RPMI7951 (cell line): ENCODE measurements at regions not wholly inside any gene's neighbourhood (a gene's known extent, or its start where the extent isn't known, plus 50 kb on each side); places are given as distances from the start of the nearest gene placed in this dataset.
A peak's percentile ranks its signal among the peaks of the same experiment; 100 is the strongest.

Experiments used
- DNase-seq: peaks from one replicate; pipeline ENCODE4 v3.0.0-alpha.2; 2012; ENCODE audit warnings: low read depth

DNA sequence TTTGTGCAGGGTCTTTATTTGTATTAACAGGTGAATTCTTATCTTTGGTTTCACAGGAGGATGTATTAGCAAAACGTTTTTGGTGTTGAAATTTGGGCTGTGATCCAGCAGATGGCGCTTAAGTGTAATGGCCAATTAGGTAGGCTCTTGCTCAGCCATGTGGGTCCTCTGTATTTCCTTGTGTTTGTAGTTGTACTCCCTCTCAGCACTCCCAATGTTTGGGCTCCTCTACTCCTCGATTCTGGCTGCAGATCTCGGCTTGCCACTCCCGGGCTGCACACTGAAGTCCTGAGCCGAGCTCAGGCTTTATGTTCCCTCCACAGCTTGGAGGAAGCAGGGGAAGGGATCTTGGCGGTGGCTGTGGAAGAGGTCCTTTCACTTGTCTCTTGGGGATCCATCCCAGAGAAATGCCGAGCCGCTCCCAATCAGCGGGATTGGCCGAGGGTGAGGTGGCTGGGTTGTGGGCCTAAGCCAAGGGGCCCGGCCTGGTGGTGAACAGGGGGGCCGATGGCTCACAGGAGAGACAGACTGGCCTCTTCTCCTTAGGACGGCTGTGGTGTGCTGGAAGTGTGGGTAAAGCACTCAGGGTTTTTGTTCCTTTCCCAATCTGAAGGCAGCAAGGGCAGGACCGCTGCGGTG lies 133.7 kb downstream of the AEBP2 start:
- DNase-seq: peak; percentile 58

DNA sequence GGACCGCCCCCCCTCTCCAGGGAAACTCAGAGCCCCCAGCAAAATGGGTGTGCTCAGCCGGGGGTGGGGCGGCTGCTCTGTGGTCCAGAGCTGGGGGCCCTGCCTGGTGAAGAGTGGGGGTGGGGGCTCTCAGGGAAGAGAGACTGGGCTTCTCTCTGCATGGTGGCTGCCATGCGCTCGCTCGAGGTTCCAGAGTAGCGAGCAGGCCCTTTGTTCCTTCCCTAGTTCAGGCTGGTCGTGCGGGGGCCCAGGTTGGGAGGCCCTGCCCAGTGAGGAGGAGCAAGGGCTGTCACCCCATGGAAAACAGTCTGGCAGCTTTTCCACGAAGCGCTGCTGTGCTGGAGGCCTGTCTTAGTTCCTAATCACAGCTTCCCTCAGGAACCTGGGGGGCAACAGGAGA lies 134.6 kb downstream of the AEBP2 start:
- no peak for DNase-seq

DNA sequence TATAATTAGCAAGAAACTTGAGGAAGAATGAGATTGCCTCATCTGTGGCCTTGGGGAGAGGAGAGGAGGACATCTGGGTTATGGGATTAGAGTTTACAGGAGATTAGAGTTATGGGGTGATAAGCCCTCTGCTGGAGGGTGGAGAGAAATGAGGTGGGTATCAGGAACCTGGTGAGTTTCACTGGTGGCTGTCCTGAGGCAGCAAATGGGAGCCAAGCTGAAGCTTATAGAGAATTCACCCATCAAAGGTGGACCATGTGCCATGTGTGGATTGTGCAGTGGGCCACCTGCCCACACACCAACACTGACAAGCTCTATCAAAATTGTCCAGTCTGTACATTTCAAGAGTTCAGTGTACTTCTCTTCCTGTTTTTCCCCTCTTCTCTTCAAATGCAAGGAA lies 135.3 kb downstream of the AEBP2 start:
- DNase-seq: no peak

DNA sequence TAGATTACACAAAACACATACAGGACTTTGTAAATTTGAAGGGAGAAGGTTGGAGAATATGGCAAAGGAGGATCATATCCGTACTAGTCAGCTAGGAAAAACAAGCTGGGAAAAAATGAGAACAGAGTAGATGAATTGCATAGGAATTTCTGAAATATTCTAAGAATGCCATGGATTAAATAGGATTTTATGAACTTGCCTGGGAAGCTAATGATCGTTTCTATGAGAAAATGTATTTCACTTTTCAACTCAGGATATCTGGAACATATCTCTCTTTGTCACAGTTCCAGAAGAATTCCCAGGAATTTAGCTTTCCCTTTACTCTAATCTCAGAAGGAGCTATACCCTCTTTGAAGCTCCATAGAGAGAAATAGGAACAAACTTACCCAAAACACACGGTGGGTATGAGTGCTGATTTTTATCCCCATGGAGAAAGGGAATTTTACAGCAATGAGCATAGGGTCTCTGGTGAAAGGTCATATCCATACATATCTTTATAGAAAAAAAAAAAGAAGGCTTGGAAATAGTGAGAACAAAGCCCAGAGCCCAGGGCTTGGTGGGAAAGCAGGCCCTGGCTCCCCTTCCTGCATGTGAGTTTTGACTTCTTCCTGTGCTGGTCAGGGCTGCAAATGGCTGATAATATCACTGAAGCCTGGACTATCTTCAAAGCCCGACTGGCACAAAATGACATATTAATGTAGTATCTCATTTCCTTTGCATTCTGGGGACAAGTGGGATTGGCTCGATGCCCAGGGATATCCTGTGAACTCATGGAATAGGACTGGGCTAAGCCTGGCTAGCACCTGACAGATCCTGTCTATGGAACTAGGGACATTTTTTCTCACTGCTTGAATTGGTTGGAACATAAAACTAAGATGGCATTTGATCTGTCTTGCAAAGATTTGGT lies 136.3 kb downstream of the AEBP2 start:
- DNase-seq: peak; percentile 84

DNA sequence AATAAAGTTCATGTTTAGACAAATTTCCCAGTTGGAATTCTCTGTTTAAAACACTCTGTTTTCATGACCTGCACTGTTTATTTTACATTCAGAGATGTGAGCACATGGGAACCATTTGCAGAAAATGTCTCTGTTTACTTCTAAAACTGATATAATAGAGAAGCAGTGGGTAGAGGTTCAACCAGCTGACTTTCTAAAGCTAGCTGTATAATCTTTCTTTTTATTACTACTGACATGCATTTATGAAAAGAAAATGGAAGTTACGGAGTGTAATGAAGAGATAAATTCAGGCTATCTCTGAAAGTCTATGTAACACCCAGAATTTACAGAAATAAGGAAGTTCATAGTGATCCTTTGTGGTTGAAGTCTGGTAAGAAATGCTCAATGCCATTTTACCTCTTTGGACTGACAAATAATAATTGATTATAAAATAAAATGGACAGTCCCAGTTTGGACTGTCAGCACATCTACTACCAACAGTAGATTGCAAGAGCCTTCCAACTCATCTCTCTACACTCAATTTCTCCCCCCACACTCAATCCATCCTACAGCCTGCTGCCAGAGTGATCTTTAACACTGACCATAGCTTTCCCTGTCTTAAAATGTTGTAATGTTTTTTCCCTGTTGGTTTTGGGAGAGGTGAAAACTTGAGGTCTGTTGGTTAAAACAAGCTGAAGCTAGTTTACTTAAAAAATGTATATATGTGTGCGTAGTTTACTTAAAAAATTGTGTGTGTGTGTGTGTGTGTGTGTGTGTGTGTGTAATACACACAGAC lies 137.4 kb downstream of the AEBP2 start:
- no peak for DNase-seq

DNA sequence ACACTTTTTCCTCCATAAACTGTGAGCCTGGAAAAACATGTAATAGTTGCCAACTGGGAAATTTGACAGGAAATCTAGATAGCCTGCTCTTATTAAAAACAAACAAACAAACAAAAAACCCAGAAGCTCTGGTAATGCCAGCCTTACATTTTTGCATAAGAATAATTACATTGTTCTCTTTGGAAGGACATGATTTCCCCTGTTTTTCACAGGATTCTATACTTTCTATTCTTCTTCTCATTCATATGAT lies 137.9 kb downstream of the AEBP2 start:
- no peak for DNase-seq

DNA sequence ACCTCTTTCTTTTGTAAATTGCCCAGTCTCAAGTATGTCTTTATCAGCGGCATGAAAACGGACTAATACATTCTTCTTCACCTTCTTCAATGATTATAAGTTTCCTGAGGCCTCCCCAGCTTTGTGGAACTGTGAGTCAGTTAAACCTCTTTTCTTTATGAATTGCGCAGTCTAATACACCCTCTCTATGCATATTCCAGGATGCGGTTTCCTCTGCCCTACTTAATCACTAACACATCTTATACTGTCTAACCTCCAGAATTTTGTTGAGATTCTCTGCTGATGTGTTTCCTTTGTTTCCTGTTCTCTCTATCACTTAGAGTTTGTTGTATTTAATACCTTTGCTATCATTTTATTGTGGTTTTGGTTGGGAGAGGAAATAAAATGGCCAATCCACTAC lies 145.4 kb downstream of the AEBP2 start:
- DNase-seq: no peak

DNA sequence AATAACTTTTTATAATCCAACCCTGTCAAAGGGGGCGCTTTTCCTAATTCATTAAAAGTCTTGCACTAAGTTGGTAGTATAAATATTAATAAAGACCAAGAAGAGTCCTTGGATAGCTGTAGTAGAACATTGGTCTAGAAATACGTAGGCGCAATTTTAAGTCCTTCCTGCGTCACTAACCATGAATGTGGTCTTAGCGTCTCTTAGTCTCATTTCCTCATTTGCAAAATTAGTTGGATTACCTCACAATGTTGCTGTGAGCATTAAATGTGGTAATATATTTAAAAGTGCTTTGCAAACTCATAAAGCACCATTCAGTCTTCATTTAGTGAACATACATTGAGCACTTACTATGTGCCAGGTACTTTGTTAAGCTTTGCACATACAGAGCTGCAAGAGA lies 149.7 kb downstream of the AEBP2 start:
- no peak for DNase-seq

DNA sequence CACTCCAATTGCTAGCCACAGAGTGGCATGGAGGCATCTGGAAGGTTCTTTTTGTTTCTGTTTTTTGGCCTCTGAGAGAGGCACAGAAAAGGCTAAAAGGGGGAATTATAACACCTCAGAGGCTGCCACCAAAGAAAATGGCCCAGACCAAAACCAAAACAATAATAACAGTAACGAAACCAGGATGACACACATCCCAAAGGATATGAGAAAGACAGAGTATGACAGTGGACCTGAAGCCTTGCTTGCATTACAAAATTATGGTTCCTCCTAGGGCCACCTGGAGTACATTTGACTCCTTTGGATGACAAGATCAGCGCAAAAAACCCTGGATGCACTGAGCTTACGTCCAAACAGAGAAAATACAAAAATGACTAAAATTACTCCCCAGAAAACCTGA lies 152.7 kb downstream of the AEBP2 start:
- no peak for DNase-seq

DNA sequence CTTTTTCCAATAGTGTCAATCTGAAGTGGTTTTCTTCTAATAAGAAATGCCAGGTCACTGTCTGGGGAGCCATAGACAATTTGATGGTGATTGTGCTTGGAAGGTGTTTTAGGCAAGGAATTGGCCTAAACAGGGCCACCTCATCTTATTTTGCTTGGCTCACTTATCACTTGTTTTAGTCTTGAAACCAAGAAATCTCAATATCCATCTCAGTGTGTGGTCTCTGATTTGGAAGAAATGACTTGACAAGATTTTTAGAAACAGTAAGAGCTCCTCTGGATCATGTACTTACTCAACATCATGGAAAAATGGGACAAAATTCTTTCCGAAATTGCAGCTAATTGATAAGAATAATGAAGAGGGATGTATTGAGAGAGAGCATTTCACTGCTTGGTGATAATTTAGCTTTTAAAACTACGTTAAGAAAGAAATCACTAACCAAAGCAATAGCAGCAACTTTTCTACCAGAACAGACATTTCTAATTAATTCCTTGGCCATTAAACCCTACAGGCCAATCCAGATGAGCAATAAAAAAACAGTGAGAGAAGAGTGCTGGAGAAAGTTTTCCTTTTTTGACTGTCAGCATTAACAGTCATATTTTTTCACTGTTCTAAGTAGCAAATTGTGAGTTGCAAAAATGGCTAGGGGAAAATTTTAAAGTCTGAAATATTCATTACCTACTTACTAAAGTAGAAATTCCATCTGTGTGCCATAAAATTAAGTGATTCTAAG lies 157.3 kb downstream of the AEBP2 start:
- no peak for DNase-seq

DNA sequence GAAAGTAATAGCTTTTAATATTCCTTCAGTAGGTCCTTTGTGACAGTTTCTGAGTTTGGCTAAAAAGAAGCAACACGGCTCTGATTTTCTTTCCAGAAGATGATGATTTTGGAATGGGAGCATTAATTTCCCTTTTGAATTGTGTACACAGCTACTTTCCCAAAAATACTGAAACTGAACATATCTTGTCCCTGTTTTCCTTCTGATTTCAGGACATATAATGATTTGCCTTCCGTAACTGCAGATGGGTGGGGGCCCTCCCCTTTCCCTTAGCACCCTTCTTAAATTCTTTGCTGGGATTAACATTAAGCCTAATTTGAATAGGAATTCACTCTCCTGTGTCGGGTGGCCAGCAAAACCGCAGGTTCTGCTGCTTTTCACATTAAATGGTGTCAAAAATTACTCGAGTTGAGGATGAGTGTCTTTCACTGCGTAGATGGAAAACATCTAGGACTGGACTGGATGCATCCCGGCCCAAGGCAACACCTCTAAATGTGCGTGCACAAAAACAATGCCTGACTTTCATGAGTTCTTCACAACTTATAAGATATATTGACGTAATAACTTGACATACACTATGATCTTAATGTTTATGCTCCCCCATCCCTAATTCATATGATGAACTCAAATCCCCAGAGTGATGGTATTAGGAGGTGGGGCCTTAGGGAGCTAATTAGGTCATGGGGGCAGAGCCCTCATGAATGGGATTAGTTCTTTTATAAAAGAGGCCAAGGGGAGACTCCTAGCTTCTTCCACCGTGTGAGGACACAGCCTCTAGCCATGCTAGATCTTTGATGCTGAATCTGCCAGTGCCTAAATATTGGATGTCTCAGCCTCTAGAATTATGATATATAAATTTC lies 158.1 kb downstream of the AEBP2 start:
- DNase-seq: no peak

DNA sequence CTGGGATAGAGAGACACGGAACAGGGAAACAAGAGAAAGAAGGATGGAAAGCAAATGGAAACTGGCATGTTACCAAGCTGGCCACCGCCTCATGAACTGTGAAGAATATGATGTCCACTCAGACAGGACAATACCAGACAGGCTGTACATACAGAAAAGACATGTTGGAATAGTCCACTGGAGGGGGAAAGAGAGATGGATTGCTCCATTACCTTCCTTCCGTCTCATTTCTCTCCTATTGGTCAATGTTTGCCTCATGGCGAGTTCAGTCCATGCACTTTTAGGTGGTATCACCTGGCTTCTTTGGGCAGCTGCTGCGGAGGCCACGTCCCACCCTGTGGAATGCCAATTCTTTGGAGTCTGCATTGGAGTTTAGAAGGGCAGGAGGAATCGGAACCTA lies 166.4 kb downstream of the AEBP2 start:
- no peak for DNase-seq

DNA sequence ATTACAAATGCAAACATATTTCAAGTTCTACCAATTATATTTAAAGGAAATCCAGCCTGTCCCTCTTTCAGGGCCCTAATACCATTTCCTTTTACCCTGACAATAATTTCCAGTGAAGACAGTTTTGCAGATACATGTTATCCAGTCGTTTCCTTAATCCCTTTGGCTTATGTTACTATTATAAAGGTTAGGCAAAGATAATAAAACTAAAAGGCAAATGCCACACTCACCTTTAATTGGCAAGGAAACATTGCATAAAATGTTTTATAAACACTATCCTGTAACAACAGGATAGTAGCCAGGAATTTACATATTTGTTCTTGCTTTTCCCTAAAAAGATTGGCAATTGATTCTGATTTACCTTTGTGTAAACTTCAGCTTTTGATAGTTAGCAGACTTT lies 168.7 kb downstream of the AEBP2 start:
- DNase-seq: no peak

DNA sequence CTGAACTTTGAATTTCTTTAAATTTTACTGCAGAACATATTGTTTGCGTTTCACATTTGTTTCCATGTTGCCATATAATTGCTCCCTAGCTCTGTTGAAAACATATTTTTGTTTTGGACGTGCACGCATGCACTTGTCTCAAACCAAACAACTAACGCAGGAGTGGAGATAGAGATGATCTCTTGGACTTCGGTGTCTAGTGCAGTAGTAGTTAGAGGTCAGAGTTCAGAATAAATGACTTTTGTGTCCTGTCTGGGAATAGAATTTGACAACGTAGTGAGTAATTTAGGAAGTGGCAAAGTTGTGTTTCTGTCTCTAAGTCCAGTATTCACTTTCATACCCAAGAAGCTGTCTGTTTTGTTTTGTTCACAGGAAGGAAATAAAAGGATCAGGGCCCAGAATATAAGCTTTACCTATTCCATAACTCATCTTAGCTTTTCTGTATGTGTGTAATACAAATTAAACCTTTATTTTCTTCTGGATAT lies 173.8 kb downstream of the AEBP2 start:
- DNase-seq: no peak

DNA sequence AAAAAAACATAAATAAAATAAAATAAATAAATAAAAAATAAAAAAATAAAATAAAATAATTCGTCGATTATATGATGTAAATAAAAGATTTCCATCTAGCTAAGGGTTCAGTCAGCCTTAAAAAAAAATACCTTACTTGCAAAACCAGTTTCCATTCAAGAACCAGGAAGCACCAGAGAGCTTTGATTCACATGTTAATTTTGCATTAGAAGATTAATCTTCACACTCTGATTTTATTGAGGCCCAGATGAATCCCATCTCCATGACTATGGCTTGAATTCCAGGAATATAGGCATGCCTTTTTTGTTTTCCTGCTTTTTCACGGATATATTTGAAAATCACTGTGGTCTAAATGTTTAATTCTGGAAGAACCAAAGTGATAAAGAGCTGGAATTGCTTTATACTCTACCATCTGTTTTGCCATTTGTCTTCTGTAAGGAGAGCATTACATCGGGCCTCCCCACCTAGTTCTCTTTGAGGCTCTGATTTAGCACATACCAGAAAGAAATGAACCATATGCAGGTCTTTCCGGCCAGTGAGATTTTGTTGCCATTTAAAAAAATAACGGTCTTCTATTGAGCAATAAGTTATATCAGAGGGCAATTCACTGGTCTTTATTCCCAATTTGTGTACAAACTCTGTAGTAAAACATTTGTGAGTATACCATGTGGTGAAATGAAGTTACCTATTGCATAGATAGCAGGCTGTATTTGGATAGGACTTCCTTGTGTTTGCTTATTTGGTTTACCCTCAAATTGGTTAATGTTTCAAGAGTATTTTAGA lies 175.5 kb downstream of the AEBP2 start:
- DNase-seq: no peak

DNA sequence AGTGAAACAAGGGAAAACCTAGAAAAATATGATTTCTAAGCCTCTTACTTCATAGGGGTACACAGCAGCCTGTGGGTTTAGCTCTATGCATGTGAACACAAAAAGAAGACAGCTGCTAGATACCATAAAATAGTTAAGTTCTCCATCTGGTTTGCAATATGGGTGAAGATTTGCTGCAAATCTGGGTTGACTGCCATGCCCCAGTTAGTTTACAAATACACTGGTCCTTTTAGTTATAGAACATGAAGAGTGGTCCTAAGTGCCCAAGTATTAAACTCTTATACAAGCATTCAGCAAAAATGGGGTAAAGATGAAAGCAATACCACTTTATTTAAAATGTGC lies 176.1 kb downstream of the AEBP2 start:
- no peak for DNase-seq

DNA sequence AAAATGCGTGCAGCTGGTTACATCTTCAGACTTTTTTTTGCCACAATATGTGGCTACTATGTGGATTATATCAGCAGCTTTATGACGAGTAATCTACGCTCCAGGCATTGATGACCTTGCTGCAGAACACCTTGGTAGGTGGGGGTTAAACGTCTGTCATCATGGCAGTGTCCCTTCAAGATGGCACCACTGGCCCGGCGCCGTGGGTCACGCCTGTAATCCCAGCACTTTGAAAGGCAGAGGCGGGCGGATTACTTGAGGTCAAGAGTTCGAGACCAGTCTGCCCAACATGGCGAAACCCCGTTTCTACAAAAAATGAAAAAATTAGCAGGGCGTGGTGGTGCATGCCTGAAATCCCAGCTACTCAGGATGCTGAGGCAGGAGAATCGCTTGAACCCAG lies 177.5 kb downstream of the AEBP2 start:
- DNase-seq: no peak

DNA sequence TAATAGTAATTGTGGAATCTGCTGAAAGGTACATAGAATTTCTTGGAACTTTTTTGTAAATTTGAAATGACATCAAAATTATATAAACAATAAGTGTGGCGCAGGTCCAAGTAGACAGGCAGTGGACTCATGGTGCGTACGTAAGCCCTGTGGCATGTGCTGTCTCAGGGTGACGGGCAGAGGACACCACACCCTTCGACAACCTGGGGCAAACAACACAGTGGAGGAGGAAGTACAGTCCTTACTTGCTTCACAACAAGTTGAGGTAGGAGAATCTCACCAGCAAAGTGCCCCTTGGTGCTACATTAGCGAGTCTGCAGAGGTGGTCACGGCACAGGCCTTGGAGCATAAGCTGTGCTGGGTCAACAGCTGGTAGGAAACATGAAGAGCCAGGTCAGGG lies 180.9 kb downstream of the AEBP2 start:
- DNase-seq: no peak

DNA sequence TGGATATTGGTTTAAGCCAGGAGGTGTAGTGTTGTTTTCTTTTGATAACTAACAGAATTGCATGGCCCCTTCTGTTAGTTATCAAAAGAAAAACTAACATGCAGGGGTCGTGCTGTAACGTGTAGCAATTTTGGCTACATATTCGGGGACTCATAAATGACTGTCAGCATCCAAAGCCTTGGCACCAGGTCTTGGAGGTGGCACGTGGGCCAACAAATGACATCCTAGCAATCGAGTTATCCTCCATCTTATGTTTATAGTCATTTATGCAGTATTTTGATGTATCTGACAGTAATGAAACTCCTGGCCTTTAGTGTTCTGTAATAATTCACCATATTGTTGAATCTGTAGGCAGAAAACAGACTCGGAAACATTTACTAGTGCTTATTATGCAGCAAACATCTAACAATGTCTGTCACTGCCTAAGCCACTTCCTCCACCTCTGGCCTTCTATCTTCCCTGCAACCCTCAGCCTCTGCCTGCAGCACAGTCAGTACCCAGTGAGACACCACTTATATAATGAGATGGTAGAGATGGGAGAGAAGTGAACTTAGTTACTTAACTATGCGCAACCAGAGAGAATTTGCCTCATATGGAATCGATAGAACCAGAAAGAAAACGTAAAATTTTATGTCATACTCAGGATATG lies 184.6 kb downstream of the AEBP2 start:
- no peak for DNase-seq

DNA sequence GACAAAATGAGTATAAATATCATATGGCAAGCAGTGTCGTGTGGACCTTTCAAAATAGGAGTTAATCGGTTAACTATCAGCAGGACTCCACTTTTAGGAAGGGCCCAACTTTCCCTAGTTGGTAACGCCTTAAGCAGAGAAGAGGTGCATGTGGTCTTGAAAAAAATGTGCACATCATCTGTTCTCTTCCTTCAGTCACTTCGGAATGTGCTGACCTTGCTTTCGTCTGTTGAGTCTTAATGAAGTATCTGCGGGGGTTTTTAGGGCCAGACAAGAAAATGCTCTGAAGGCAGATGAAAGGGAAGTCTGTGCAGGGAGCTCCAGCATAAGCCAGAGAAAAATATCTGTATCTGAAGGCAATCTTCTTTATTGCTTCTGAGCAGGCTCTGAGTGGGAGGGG lies 185.2 kb downstream of the AEBP2 start:
- peak; percentile 24 for DNase-seq
